Heart left ventricle (tissue), 13 donors: ENCODE measurements at regions not wholly inside any gene's neighbourhood (a gene's known extent, or its start where the extent isn't known, plus 50 kb on each side); places are given as distances from the start of the nearest gene placed in this dataset.

Source experiments
- POLR2A ChIP-seq, 2 donors: fragments of 450-650 bp; IDR thresholded peaks; one replicate each; pipeline ENCODE4 v1.6.1; 2017; ENCODE audit warnings: antibody characterized with exemption in 2 of 2, mild to moderate bottlenecking in 2 of 2, moderate library complexity in 2 of 2
- TF ChIP-seq, protein P1 (sequence below), 12 donors: fragments of 200-600 bp; sonication (generic) in 4 of 12; IDR thresholded peaks; one replicate each; pipeline versions ENCODE4 v1.5.0 to v1.8.0; 2018 to 2022; ENCODE audit warnings: antibody characterized with exemption in 12 of 12, mild to moderate bottlenecking in 5 of 12
- donor health status: ischemic (EF 13 %, LVEDD 7.1; RV severe dilation, severe dysfunction).
- donor health status: DM: no; HTN: yes; CAD: no.
- donor health status: DM: no; HTN: no; CAD: no.
- donor health status: ischemic (EF 25% LVEDD 6.9; RV normal size, moderate dysfunction).
- donor health status: ischemic (EF 25% LVEDD 5.7; RV mildly dilated, moderate dysfunction).
- donor health status: ischemic (EF 35%, LVEDD 5.7; RV mildly dilated, moderate dysfunction).
- donor health status: nonischemic (EF 11% LVEDD 7.7; RV severe dilation, severe dysfunction).
- donor health status: DM: yes; HTN: yes; CAD: no.
- donor health status: PGD.
- donor health status: ischemic (EF 29% LVEDD 5.4; RV normal size, mild dysfunction).
- donor health status: nonischemic (EF 23%, LVEDD 6.1; RV moderate dilation, normal function).

DNA sequence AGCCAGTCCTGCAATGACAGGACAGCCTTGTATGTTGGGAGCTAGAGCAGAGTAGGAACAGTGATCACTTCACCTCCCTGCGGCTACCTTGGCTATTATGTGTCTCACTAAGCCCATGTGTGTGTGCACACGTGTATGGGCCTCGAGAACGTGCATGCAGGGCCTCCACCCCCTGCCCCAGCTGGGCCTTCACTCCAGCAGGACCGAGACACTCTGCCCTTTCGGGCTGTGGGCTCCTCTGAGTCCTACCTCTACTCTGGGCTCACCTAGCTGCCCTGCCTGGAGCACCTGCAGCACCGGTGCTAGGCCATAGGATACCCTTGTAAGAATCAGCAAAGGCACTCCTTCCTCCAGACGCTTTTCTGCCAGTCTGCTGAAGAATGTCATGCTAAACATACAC is 77.5 kb downstream of the LINGO1 start:
- no peak for TF ChIP-seq POLR2A (IDR thresholded peaks at IDR 0.05)
- TF ChIP-seq, protein P1, sequence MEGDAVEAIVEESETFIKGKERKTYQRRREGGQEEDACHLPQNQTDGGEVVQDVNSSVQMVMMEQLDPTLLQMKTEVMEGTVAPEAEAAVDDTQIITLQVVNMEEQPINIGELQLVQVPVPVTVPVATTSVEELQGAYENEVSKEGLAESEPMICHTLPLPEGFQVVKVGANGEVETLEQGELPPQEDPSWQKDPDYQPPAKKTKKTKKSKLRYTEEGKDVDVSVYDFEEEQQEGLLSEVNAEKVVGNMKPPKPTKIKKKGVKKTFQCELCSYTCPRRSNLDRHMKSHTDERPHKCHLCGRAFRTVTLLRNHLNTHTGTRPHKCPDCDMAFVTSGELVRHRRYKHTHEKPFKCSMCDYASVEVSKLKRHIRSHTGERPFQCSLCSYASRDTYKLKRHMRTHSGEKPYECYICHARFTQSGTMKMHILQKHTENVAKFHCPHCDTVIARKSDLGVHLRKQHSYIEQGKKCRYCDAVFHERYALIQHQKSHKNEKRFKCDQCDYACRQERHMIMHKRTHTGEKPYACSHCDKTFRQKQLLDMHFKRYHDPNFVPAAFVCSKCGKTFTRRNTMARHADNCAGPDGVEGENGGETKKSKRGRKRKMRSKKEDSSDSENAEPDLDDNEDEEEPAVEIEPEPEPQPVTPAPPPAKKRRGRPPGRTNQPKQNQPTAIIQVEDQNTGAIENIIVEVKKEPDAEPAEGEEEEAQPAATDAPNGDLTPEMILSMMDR (IDR thresholded peaks at IDR 0.05) = no peak
